Breast epithelium (tissue), 4 donors: ENCODE measurements at regions not wholly inside any gene's neighbourhood (a gene's known extent, or its start where the extent isn't known, plus 50 kb on each side); places are given as distances from the start of the nearest gene placed in this dataset.

Experiments
- DNase-seq, 2 donors: peaks; one replicate each; pipeline ENCODE4 v3.0.0-alpha.2; 2019; ENCODE audit warnings: low spot score in 2 of 2
- H3K27ac ChIP-seq, 2 donors: fragments of 200-600 bp; sonication (generic) in 1 of 2; one replicate each; pipeline ENCODE4 v1.5.1; 2016 to 2019; ENCODE audit warnings: mild to moderate bottlenecking in 1 of 2
- H3K27me3 ChIP-seq, 2 donors: fragments of 200-600 bp; sonication (generic) in 1 of 2; one replicate each; pipeline versions ENCODE4 v1.5.1 to v1.6.0; 2017 to 2019; ENCODE audit warnings: control low read depth in 1 of 2, mild to moderate bottlenecking in 1 of 2
- H3K36me3 ChIP-seq: fragments of 200-600 bp; one replicate; pipeline ENCODE4 v1.5.1; 2019
- H3K4me1 ChIP-seq, 2 donors: fragments of 200-600 bp; sonication (generic); one replicate each; pipeline ENCODE4 v1.5.1; 2016 to 2019; ENCODE audit warnings: control low read depth in 1 of 2
- H3K4me3 ChIP-seq, 3 donors: fragments of 200-600 bp; sonication (generic); 1 replicate in 2 of 3; 2 replicates in 1 of 3; pipeline ENCODE4 v1.5.1; 2016 to 2019; ENCODE audit warnings: mild to moderate bottlenecking in 3 of 3, moderate library complexity in 2 of 3
- H3K9me3 ChIP-seq, 2 donors: fragments of 200-600 bp; sonication (generic) in 1 of 2; one replicate each; pipeline ENCODE4 v1.5.1; 2016 to 2019; ENCODE audit warnings: control low read depth in 1 of 2
- CTCF ChIP-seq, 3 donors: fragments of 450-650 bp; IDR thresholded peaks; one replicate each; pipeline ENCODE4 v1.5.1; 2016 to 2017; ENCODE audit warnings: antibody characterized with exemption in 3 of 3, mild to moderate bottlenecking in 3 of 3, moderate library complexity in 3 of 3
- POLR2A ChIP-seq: fragments of 450-650 bp; IDR thresholded peaks from one replicate; pipeline ENCODE4 v1.6.1; 2016; ENCODE audit warnings: antibody characterized with exemption, mild to moderate bottlenecking, moderate library complexity
- POLR2AphosphoS5 ChIP-seq, 3 donors: sonication (generic); formaldehyde crosslinking; IDR thresholded peaks; one replicate each; pipeline ENCODE4 v1.6.1; 2017; ENCODE audit warnings: antibody characterized with exemption in 3 of 3
- intact Hi-C: fragments of 100-400 bp; cut with DNase I; formaldehyde crosslinking; loops from one replicate; pipeline ENCODE4 v1.15.1; 2023; ENCODE audit warnings: low total_unique reads

- H3K9me3 ChIP-seq = peaks cover 0 to 4% of the 10 kb centered on the region in 2 donors
- intact Hi-C loops = no loop called here
- no peak overlapping the region for H3K4me3 ChIP-seq
- TF ChIP-seq CTCF (IDR thresholded peaks at IDR 0.05) (no peak), POLR2A (no peak), POLR2AphosphoS5 (IDR thresholded peaks at IDR 0.05) (no peak)
- H3K36me3 ChIP-seq = no peaks in the 10 kb centered on the region
- peaks cover 0 to 7% of the 10 kb centered on the region in 2 donors for H3K27me3 ChIP-seq
- DNase-seq = no peak
- H3K4me1 ChIP-seq = no peaks in the 10 kb centered on the region
- H3K27ac ChIP-seq = no peak overlapping the region
Observed at GRCh38 chr5:143671674-143672569, 140.0 kb upstream of the HMHB1 start.

GRCh38 chr5:143671021-143671420, 140.9 kb upstream of the HMHB1 start:
- H3K9me3 ChIP-seq = peaks cover 0 to 4% of the 10 kb centered on the region in 2 donors
- H3K27me3 ChIP-seq = peaks cover 0 to 7% of the 10 kb centered on the region in 2 donors
- no peaks in the 10 kb centered on the region for H3K4me1 ChIP-seq
- DNase-seq = no peak
- H3K36me3 ChIP-seq = no peaks in the 10 kb centered on the region
- H3K27ac ChIP-seq = no peak overlapping the region
- TF ChIP-seq POLR2A = no peak
- no peak for TF ChIP-seq CTCF (IDR thresholded peaks at IDR 0.05)
- TF ChIP-seq POLR2AphosphoS5 (IDR thresholded peaks at IDR 0.05) = no peak
- no peak overlapping the region for H3K4me3 ChIP-seq
- intact Hi-C loops = no loop called here

- Histone ChIP-seq H3K9me3 (peaks cover 0 to 4% of the 10 kb centered on the region in 2 donors), H3K4me1 (no peaks in the 10 kb centered on the region), H3K27ac (no peak overlapping the region), H3K27me3 (peaks cover 0 to 3% of the 10 kb centered on the region in 2 donors), H3K4me3 (no peak overlapping the region), H3K36me3 (no peaks in the 10 kb centered on the region)
- intact Hi-C loops = no loop called here
- DNase-seq = no peak
- TF ChIP-seq POLR2A = no peak
Observed at GRCh38 chr5:143665866-143666265, 146.1 kb upstream of the HMHB1 start.

- no peak overlapping the region for H3K27ac ChIP-seq
- TF ChIP-seq POLR2AphosphoS5 (IDR thresholded peaks at IDR 0.05) = no peak
- TF ChIP-seq CTCF (IDR thresholded peaks at IDR 0.05) = no peak
- TF ChIP-seq POLR2A = no peak
- no peaks in the 10 kb centered on the region for H3K9me3 ChIP-seq
- H3K4me1 ChIP-seq = no peaks in the 10 kb centered on the region
- no peak for DNase-seq
- H3K36me3 ChIP-seq = no peaks in the 10 kb centered on the region
- no peaks in the 10 kb centered on the region for H3K27me3 ChIP-seq
- H3K4me3 ChIP-seq = no peak overlapping the region
- intact Hi-C loops = no loop called here
Observed at GRCh38 chr5:143664623-143665022, 147.3 kb upstream of the HMHB1 start.

- Histone ChIP-seq H3K27ac (no peak overlapping the region), H3K36me3 (no peaks in the 10 kb centered on the region), H3K4me1 (no peaks in the 10 kb centered on the region), H3K27me3 (no peaks in the 10 kb centered on the region), H3K9me3 (no peaks in the 10 kb centered on the region), H3K4me3 (no peak overlapping the region)
- TF ChIP-seq POLR2A (no peak), CTCF (IDR thresholded peaks at IDR 0.05) (no peak), POLR2AphosphoS5 (IDR thresholded peaks at IDR 0.05) (no peak)
- intact Hi-C loops = no loop called here
- DNase-seq = no peak
Observed at GRCh38 chr5:143663872-143664271, 148.1 kb upstream of the HMHB1 start.
